Choroid plexus epithelial cell (primary cell): ENCODE measurements at regions not wholly inside any gene's neighbourhood (a gene's known extent, or its start where the extent isn't known, plus 50 kb on each side); places are given as distances from the start of the nearest gene placed in this dataset.

Experiments
- DNase-seq: peaks from one replicate; pipeline ENCODE4 v3.0.0-alpha.2; 2010; ENCODE audit warnings: low read depth
- H3K4me3 ChIP-seq: 2 replicates; pipeline ENCODE4 v1.5.1; 2011; ENCODE audit warnings: low read depth, mild to moderate bottlenecking, control low read depth, low read length, moderate library complexity
- CTCF ChIP-seq: conservative IDR thresholded peaks from 2 replicates; pipeline ENCODE4 v1.5.1; 2011; ENCODE audit warnings: low read depth, mild to moderate bottlenecking, control low read depth, inconsistent platforms, low read length, moderate library complexity

DNA sequence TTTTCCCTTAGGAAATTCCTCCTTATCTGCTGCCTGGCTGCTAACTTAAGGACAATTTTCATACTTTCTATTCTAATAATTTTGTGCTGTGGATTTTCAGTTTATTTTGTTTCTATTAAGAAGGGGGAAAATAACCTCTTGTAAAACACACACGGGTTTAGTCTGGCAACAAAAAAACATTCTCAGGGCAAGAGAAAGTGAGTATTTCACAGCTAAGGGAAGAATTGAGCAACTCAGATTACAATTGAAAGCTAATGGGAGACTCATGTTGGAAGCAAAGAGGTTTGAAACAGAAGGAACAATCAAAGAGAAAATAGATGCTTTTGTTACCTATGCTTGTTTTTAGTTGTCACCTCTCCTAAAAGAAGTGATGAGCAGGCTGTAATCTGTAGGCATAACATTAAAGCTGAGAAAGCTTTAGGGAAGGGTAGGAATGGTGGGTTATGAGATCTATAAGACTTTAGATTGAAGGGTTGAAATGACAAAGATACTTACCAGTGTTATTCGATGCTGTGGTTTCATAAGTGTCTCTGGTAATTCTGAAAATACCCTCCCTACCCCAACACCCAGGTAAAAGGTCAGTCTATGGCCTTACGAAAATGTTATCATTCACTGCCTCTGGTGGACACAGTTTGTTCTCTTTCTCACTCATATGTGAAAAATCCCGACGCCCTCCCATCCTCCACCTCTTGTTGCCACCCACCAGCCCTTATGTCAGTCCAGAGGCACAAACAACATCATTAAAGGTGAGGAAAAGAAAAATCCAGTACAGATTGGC, 510.9 kb downstream of the TXNL1 start:
- no peak for TF ChIP-seq CTCF
- no peak for DNase-seq
- no peak overlapping the region for H3K4me3 ChIP-seq

- peak; percentile 26 for DNase-seq
- no peak for TF ChIP-seq CTCF
Measured at GRCh38 chr18:56124186-56124585, 514.2 kb downstream of the TXNL1 start.

DNA sequence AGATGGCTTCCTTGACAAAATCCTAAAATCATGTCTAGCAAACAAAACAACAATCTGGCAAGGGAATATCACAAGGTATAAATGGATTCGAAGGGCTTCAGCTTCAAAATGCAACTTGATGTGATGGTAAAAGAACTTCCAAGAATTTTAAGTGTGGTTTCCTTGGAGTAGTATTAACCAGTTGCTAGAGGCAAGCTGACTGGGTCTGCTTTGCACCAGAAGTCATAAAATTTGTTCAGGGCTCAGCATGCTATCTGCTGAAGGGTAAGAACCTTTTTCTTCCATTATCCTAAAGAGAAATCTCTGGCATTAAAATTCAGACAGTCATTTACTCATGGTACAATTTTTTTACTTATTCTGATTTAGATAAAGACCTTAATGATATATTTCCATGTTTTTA, 516.7 kb downstream of the TXNL1 start:
- TF ChIP-seq CTCF: no peak
- no peak overlapping the region for H3K4me3 ChIP-seq
- DNase-seq: no peak

More at GRCh38 chr18:56124186-56124585, 514.2 kb downstream of the TXNL1 start:
- H3K4me3 ChIP-seq: no peak overlapping the region

GRCh38 chr18:56120782-56121181, 517.6 kb downstream of the TXNL1 start:
- no peak for DNase-seq
- TF ChIP-seq CTCF: no peak

DNA sequence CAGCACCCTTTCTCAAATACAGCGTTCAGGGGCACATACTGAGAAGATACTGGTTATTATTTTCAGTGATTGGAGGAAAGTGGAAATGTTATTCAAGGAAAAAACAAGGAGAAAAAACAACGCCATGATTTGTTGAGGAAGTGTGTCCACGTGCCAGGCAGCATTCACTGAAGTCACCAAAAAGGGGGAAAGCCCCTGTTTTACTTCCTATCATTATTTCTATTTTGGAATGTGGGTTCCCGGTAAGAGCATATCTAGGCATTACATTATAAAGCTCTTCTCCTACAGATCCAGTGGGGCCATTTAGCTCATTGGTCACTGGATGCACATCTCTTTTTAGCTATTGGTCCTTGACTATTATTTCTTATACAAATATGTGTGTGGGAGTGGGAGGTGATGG, 518.7 kb downstream of the TXNL1 start:
- no peak for DNase-seq
- H3K4me3 ChIP-seq: no peak overlapping the region
- TF ChIP-seq CTCF: no peak

More at GRCh38 chr18:56120782-56121181, 517.6 kb downstream of the TXNL1 start:
- no peak overlapping the region for H3K4me3 ChIP-seq

DNA sequence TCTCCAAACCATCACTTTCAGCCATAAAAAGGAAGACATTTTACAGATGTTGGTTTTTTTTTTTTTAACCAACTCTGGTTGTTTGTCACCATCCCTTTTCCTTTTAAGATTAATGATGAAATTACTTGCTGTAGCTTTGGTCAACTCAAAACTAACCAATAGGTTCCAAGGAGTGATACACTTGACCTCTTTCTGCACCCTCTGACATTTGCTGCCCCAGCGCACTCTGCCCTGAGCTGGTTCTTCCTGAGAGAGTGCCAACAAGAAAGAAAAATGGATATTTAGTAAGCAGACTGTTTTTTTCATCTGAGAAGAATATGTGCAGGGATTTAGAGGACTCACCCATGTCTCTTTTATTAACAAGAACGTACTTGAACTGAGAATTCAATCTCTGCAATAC, 520.0 kb downstream of the TXNL1 start:
- DNase-seq: no peak
- H3K4me3 ChIP-seq: no peak overlapping the region
- no peak for TF ChIP-seq CTCF
